K562 (cell line): ENCODE measurements at regions not wholly inside any gene's neighbourhood (a gene's known extent, or its start where the extent isn't known, plus 50 kb on each side); places are given as distances from the start of the nearest gene placed in this dataset.

Experiments
- BCL6 ChIP-seq: fragments of 250-450 bp; sonication (Bioruptor Pico); IDR thresholded peaks from 2 replicates; pipeline ENCODE4 v1.4.0; 2020
- EP300 ChIP-seq: IDR thresholded peaks from 2 replicates; pipeline ENCODE4 v1.6.1; 2012; ENCODE audit warnings: low read length, improper control_type of control experiment

DNA sequence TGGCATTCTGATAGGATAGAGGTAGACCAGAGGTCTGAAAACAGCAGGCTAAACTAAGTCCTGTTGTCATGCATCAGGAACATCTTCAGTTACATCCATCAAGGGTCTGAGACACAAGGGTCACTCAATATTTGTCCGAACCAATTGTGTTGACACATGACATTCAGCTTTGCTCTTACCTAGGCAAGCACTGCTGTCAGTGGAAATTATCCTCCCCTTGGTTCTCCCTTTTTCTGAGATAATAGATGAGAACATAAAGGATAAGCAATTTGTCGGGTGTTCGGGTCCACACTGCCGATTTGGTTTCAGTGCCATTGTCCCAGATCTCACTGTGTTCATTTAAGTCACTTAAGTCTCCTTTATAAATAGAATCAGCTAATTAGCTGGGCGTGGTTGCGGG lies 148.3 kb upstream of the MSX2 start:
- TF ChIP-seq EP300 (no peak), BCL6 (CRISPR knock-in tag) (no peak)
